NCI-H2107 treated with DMSO at 0.1 percent for 48 hours (cell line): ENCODE measurements at regions not wholly inside any gene's neighbourhood (a gene's known extent, or its start where the extent isn't known, plus 50 kb on each side); places are given as distances from the start of the nearest gene placed in this dataset.
A peak's percentile ranks its signal among the peaks of the same experiment; 100 is the strongest.

Experiments used
- DNase-seq: peaks from one replicate; lab custom pipeline; 2025; ENCODE audit not compliant: unreplicated experiment; lab: John Stamatoyannopoulos, UW

DNA sequence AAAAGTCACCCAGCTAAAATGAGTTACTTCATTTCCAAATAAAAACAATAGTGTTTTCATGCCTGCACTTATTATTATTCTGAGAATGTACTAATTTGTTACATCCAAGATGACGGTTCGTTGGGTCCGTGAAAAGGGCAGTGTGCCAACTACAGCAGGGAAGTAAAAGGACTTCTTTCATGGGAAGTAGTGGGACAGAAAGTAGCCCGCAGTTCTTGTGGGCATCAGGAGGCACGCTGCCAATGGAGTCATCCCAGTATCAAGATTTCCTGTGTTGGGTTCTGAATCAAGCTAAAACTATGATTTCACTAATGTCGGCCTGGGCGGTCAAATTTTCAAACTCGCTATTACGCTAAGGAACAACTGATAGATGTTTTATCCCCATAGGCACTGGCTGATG lies 254.5 kb upstream of the SOX2 start:
- no peak for DNase-seq

DNA sequence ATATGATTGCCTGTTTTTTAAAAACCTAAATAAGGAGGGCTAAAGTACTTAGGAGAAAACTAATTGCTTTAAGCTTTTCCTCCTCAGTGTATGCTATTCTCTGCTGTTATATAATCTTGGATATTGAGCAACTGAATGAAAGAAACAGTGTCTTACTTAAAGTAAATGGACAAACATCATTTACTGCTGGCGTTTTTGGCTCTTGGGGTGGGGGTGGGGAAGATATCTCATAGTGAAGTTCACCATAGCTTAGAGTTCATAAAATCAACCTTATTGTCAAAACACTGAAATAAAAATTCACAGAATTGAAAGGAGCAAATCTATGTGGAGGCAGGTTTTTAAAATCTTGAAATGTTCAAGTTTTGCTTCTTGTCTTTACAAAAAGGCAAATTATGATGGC lies 256.4 kb upstream of the SOX2 start:
- no peak for DNase-seq

DNA sequence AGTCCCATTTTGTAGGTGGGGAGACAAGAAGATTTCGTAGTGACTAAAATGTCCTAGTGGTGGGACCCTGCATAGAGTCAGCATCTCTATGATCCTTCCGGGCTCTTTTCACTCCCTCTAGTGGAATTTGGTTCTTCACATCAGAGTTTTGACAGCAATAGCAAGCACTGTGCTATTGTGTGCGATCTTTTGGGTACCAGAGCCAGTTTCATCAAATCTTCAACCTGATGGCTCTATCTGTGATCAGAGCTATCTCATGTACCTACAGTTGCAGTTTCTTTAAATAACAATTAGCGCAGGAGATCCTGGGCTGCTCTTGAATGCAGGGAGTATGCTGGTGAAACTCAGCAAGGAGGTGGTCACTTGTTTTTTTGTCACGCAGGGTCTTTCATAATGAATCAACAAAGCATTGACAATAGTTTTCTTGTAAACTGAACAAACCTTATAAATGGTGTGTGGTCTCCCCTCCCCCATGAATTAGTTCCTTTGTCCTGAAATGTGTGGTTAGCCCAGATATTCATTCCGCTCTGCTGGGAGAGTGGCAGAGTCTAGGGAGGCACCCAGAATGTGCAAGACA lies 257.2 kb upstream of the SOX2 start:
- no peak for DNase-seq

DNA sequence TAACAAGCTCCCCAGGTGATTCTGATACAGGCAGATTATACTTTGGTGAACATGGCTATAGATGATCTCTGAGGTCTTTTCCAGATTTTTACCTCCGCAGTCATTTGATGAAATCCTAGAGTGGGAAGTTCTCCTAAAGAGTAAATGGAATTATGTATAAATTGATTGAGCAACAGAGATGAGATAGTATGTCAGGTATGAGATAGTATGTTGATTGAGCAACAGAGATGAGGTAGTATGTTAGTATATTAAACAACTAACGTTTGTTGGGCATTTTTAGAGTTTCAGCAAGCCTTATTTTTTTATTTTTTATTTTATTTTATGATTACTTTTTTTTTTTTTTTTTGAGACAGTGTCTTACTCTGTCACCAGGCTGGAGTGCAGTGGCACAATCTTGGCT lies 265.0 kb upstream of the SOX2 start:
- DNase-seq, result no peak

DNA sequence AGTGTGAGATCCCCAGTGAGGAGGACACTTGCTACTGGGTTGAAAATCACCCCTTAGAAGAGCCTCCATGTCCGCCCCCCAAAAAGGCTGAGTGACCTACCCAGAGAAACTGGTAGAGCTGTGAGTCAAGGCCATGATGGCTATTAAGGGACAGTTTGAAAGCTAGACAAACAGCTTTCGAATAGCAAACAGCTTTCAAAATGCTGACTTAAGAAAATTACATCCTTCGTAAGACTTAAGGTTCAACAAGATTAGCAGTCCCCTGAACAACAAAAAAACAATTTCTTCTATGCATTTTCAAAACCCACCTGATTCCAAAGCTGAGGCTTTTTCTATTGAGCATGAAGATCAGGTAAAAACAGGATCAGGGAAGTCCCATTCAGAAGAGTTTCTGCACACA lies 269.7 kb upstream of the SOX2 start:
- no peak for DNase-seq

DNA sequence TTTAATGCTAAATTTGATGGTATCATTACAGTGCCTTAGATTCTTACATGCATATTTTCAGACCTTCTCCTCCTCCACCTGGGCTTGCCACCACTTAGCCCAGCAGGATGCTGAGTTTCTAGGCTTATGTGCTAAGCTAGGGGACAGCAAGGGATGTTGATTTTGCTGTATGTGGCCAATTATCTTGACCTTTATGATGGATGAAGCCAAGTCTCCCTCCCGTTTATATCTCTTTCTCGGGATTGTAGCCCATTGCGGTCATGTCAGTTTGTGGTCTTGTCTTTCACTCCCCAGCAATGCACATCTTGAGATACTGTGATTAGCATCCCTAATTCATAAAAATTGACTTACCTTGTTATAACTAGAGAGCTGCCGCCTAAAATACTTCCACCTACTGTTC lies 278.7 kb upstream of the SOX2 start:
- DNase-seq, result no peak

DNA sequence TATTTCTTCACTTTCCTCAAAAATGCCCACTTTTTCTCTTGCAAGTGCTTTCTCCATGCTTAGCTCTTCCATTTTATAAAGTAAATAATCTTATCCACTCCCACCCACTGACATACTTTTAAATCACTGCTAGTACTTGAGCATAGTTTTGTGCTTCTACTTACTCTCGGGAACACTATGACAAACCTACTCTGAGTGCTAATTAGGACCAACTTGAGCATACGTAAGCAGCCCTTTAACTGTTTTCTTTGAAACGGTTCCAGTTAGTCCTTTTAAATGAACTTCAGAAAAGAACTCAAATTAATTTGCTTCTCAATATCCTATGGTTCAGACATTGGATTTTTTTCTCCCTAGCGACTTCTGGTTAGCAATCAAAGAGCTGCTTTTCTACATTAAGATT lies 280.0 kb upstream of the SOX2 start:
- no peak for DNase-seq

DNA sequence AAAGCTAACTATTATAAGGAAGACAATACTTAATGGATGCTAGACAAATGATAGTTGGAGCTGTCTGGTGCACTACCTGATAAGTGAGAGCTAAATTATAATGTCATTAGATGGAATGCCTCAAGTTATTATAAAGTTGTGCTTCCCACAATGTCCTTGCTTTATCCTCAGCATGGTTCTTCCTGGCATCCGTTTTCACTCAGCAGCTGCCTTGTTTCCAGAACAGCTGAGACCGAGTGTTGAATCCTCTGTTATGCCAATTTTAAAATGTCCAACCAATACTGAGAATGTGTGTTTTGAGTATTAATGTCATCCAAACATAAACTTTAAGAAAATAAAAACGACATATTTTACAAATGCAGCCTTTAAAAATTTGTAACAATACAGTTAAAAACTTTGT lies 286.7 kb upstream of the SOX2 start:
- no peak for DNase-seq

DNA sequence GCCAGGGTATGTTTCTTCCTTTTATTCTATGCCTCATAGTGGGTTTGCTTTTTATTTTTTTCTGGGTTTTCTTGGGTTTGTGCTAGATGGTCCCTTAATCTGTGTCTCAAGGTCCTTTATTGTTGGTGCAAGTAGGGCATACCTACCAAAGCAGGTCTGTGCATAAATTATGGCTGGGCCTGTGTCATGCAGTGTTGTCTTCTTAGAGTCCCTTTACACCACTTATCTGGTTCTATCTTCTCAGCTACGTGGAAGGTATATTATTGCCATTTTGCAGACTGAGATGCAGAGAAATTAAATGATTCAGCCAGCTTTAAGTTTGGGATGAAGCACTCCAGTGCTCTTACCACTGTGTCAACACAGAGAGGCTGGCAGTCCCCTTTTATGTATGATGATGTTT lies 293.5 kb upstream of the SOX2 start:
- DNase-seq, result no peak

DNA sequence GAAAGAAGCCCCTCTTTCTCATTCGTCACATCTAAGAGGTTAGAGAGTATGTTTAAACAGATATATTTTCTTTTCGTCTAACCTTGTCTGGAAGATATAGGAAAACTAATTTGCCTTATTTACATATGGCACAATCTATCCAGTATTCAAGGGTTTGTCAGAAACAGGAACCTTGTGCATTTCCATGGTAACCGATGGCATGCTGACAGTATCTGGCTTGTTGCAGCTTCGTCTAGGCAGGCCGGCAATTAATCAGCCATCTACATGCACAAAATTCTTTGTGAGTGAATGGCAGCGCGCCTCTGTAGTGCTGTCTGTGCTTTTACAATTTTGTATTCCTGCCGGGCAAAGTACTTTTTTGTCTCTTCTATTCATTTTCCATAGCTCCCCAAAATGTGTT lies 294.0 kb upstream of the SOX2 start:
- DNase-seq, result no peak

DNA sequence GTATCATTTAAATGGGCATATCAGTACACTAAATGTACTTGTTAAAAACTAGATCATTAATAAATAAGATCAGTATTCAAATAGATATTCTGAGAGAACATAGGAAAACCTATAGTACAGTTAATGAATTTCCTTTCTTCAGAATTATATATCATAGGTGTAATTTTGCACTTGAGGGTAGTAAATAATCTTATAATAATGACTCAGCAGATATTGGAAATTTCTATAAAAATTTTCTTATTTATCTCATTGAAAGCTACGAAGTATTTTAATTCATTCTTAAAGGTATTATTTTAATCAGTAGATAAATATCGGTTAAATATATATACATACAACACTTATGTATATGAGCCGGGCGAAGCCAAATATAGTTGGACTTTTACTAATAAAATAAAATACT lies 300.9 kb upstream of the SOX2 start:
- no peak for DNase-seq

DNA sequence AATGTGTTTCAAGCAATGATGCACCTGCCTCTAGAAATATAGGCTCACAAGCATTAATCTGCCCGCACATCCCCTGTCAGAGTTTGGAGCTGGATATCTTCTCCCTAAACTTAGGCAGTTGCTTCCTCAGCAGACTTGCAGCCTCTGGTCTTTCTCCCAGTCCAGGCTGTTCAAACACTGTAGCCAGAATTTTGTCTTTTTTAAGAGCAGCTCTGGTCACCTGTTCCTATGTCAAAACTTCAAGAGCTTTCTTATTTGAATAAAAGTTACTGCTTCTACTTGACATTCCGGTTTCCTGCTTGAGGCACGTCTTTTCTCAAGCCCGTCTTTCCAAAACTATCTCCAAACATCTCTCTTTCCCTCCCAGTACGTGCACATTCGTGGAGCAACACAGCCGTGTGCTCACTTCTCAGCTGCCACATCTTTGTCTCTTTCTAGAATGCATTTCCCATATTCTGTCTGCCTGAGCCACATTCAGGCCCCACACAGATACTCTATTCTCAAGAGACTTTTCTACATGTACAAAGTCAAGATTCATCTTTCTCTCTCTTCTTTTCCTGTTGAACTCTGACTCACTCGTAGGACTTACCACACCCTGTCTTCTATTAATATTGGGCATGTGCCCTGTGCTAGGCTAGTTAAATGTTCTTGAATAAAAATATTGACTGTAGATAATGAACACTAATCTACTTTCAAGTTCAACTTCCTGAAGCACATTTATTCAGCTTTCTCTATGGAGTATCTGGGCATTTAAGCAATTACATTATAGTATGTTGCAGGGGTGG lies 307.7 kb upstream of the SOX2 start:
- DNase-seq, result no peak

DNA sequence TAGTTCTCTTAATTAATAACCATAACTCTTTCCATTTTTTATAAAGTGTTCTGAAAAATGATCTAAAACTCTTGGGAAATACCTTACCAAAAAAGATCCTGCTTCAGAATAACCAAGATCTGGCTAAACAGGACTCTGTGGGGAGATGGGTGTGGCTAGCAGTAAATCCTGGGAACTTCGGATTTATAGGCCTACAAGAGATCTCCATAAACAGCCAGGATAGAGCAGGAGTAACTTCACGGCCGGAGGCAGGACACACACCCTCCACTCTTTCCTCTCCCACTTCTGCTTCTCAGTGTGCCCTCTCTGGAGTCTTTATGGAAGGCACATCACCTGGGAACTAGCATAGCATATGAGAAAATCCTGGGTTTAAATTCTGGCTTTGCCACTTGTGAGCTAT lies 309.4 kb upstream of the SOX2 start:
- no peak for DNase-seq

DNA sequence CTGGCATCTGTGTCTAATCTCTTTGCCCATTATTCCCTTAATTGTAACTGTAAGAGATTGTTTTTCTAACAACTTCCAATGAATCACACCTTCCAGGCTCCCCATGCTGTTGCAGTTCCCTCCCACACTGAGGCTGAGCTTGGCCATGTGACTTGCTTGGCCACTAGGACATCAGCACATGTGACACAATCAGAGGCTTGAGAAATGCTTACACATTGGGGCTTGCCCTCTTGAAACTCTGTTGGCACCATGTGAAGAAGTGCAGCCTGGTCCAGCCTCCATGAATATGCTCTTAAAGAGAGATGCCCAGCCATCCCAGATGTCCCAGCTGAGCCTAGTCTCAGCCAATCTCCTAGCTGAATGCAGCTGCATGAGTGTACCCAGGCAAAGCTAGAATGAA lies 326.8 kb upstream of the SOX2 start:
- DNase-seq, result no peak

DNA sequence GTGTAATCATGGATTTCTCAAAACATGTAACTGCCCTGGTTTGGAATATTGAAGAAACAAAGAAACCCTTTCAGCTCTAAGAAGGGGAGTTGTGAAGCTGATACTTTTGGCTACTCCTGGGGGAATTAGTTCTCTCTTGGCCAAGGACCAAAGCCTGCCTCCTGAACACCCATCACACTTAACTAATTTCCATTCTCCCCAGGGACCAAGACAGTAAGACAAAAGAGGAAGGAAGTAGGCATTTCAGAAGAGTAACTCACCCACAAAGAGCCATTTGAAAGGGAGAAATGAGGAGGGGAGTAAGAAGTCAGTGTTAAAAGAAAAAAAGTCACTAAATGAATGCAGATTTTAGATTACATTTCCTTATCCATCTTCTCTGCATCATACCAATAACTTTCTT lies 328.0 kb upstream of the SOX2 start:
- DNase-seq, result peak; percentile 96

DNA sequence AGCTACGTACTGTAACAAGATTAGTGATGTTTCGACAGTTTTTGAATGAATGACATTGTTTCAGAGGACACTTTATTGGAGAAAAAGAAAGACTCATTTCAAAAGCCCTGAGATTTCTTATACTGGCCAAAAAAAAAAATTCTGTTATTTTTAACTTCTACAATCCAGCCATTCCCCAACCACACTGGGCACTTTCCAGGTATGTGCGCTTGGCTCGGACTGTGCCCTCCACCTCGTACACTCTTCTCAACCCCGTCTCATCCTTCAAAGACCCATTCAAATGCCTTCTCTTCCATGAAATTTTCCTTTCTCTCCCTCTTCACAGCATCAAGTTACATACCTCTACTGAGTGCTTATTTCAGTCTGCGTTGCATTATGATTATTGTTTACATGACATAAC lies 328.5 kb upstream of the SOX2 start:
- no peak for DNase-seq

DNA sequence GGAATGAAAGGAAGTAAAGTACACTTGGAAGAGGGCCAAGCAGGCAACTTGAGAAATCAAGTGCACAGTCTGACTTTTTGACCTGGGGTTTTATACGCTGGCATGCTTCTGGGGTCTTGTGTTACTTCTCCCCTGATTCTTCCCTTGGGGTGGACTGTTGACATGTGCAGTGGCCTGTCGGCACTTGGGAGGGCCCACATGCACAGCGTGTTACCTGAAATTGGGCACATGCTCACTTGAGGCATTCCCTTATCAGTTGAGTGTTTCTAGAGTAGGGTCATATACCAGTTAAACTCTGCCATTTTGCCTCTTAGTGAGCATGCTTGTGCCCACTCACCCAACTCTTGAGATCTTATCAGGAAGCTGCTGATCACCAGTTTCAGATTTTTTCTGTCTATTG lies 329.1 kb upstream of the SOX2 start:
- DNase-seq, result no peak

DNA sequence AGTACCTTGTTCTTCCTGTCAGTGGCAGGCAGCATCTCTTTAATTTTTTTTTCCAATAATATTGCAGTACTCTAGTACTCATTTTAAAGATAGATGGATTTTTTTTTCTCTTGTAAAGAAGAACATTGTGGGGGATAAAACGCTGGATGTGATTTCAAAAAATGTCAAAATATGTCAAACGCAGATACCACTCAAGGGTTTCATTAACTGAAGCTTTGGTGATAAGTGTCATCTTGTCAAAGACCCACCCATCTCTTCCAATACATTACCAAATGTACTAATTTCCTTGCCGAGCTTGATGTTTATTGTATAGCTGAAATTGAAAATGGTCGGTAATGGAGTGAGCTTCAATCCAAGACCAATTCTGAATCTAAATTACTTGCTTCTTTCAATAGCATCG lies 332.4 kb upstream of the SOX2 start:
- no peak for DNase-seq

DNA sequence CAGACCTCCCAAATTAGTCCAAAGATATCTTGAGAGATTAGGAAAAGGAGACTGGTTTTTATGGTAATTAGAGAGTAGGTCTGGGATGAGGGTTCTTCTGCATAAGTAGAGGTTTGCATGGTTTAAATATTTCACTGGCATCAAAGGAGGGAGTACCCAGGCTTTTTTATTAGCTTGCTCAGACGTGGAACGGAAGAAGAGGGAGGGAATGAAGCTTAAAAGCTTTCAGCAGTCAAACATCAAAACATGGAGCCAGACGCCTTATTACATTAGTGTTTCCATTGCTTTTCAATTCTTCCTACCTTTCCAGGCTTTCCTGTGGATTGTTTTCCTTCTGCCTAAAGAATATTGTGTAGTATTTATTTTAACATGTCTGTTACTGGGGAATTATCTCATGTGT lies 342.1 kb upstream of the SOX2 start:
- DNase-seq, result no peak

DNA sequence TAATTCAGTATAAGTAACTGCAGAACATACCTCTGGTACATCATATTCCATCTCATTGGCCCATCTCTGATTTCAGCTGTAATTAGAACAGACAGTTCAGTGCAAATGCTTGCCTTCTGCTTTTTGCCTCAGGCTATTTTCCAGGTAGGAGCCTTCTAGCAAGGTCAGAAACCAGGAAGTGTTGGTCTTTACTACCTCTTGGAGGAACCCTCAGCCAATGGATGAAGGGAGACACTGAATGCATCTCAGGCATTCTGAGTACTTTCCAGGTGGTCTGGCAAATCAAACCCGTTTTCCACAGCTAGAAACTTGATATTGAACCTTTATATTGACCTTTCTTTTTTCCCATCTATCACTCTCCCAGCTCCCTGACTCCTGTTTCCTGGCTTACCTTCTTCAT lies 348.5 kb upstream of the SOX2 start:
- DNase-seq, result peak; percentile 47

DNA sequence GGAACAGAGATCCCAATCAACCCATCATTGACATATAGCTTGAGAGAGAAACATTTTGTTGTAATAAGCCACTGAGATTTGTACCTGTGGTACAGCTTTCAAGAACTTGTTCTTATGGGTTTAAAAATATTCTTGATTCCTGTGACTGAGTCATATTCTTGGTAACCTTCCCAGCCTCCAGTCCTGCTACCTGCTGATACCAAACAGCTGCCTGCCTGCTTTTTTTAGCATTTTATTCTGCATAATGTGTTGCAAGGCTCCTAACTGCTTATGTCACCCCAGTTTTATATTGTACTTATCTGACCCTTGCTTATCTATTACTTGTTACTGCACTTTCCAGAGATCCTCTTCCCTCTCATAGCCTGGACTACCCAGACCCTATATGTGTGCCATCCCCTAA lies 349.3 kb upstream of the SOX2 start:
- DNase-seq, result no peak

DNA sequence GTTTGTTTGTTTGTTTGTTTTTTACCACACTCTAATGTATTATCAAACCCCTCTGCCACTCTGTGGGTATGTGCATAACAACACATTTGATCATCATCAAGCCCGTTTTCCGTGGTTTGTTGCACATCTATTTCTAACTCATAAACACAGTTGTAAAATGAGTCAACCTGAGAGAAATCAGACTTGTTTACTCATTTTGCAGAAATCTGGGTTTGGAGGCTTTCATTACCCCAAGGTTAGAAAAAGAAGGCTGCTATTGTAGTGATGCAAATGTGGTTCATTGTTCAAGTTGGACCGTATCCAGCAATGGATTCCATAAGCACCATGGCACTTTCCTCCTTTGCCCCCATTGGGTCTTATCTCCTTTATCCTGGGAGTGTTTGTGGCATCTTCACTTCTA lies 353.2 kb upstream of the SOX2 start:
- DNase-seq, result no peak

DNA sequence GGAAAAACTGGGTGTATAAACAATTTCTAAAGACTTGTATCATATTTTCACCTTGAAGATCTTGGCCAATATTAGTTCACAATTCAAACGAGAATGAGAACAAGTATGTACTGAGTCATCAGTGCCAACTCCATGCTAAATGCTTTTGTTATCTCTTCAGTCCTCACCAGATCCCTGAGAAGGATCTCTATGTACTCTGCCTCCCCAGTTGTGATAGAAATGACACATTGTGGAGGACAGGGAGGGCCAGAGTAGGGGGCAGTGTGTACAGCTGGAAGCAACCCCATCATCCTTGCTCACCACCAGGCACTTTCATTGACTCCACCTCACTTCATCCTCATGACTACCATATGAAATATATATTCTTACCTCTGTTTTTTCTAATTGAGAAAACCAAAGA lies 353.7 kb upstream of the SOX2 start:
- no peak for DNase-seq
